A204.1 (cell line): ENCODE measurements at regions not wholly inside any gene's neighbourhood (a gene's known extent, or its start where the extent isn't known, plus 50 kb on each side); places are given as distances from the start of the nearest gene placed in this dataset.
"Not testable (repeated sequence)": the region's sequence is repeated elsewhere in the genome, so short reads cannot be mapped to it uniquely, and the experiment has no call there.

Experiments
- FAIRE-seq: peaks from 2 replicates; lab custom pipeline; 2012; peaks lifted over from hg19 to GRCh38; lab: Jason Lieb, UNC

- no peak for FAIRE-seq
Measured at GRCh38 chrX:118257781-118258180, 88.1 kb upstream of the WDR44 start.

GRCh38 chrX:118259213-118259612 is 86.7 kb upstream of the WDR44 start:
- FAIRE-seq: no peak

GRCh38 chrX:118261151-118261550 is 84.8 kb upstream of the WDR44 start:
- no peak for FAIRE-seq

GRCh38 chrX:118271775-118272174 is 74.1 kb upstream of the WDR44 start:
- FAIRE-seq: no peak

GRCh38 chrX:118272242-118272641 is 73.7 kb upstream of the WDR44 start:
- FAIRE-seq: no peak

- no peak for FAIRE-seq
Measured at GRCh38 chrX:118286066-118286762, 59.7 kb upstream of the WDR44 start.

GRCh38 chrX:118295818-118296217 is 50.1 kb upstream of the WDR44 start:
- not testable (repeated sequence) for FAIRE-seq
